ENCODE measurements at regions not wholly inside any gene's neighbourhood (a gene's known extent, or its start where the extent isn't known, plus 50 kb on each side); places are given as distances from the start of the nearest gene placed in this dataset.

DNA sequence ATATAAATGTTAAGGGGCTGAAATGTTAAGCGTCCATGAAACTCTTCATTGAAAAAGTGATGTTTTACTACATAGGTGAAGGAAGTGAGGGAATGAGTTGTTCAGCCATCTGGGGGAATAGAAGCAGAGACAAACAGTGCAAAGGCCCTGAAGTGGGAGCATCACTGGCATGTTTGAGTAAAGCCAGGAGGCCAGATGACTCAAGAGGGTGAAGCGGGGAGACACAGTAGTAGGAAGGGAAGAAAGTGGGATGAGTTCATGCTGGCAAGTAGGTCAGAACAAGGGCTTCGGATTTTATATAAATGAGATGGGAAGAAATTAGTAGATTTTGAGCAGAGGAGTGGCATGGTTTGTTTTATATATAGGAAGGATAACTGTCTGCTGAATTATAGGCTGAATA, 112.5 kb upstream of the MAP9 start:
- Mint-ChIP-seq H3K4me3 (no peak overlapping the region), H3K4me1 (peaks cover 10% of the 10 kb centered on the region), H3K27ac (no peak overlapping the region), H3K27me3 (ENCODE audit: insufficient read depth, low read depth) (no peaks in the 10 kb centered on the region), H3K36me3 (no peaks in the 10 kb centered on the region), H3K9me3 (no peaks in the 10 kb centered on the region)
- TF ChIP-seq EZH2phosphoT487 (IDR thresholded peaks at IDR 0.05) (no peak), EZH2 (IDR thresholded peaks at IDR 0.05) (no peak), CTCF (IDR thresholded peaks at IDR 0.05) (no peak)
- no peak overlapping the region for H2AFZ ChIP-seq (replicated peaks)
- H3K79me2 ChIP-seq (ENCODE audit: low read depth), result no peaks in the 10 kb centered on the region
- peaks cover 6% of the 10 kb centered on the region for H3K4me1 ChIP-seq
- H3K4me3 ChIP-seq, result no peak overlapping the region
- no peak for DNase-seq (ENCODE audit: low spot score)
- no peak overlapping the region for H3K9ac ChIP-seq
- H3K27ac ChIP-seq, result no peak overlapping the region
- H3K9me3 ChIP-seq (ENCODE audit: low read depth), result no peaks in the 10 kb centered on the region
- H3F3A ChIP-seq (ENCODE audit: low read depth), result no peaks in the 10 kb centered on the region
- H3K27me3 ChIP-seq, result no peaks in the 10 kb centered on the region
- no peaks in the 10 kb centered on the region for H3K36me3 ChIP-seq
- no peak overlapping the region for H3K4me2 ChIP-seq
- H4K20me1 ChIP-seq (ENCODE audit: low read depth), result no peaks in the 10 kb centered on the region

- no peaks in the 10 kb centered on the region for H3K36me3 Mint-ChIP-seq
- no peak overlapping the region for H3K4me3 Mint-ChIP-seq
- H4K20me1 ChIP-seq (ENCODE audit: low read depth), result no peaks in the 10 kb centered on the region
- H3K79me2 ChIP-seq (ENCODE audit: low read depth), result no peaks in the 10 kb centered on the region
- no peak overlapping the region for H3K9ac ChIP-seq
- no peaks in the 10 kb centered on the region for H3K27me3 Mint-ChIP-seq (ENCODE audit: insufficient read depth, low read depth)
- H3K27ac Mint-ChIP-seq, result no peak overlapping the region
- DNase-seq (ENCODE audit: low spot score), result no peak
- peaks cover 10% of the 10 kb centered on the region for H3K4me1 Mint-ChIP-seq
- H3K36me3 ChIP-seq, result no peaks in the 10 kb centered on the region
- peaks cover 6% of the 10 kb centered on the region for H3K4me1 ChIP-seq
- H3K9me3 Mint-ChIP-seq, result no peaks in the 10 kb centered on the region
- no peak overlapping the region for H3K27ac ChIP-seq
- no peak overlapping the region for H2AFZ ChIP-seq (replicated peaks)
- no peaks in the 10 kb centered on the region for H3K27me3 ChIP-seq
- no peaks in the 10 kb centered on the region for H3K9me3 ChIP-seq (ENCODE audit: low read depth)
- H3K4me3 ChIP-seq, result no peak overlapping the region
- H3F3A ChIP-seq (ENCODE audit: low read depth), result no peaks in the 10 kb centered on the region
- no peak overlapping the region for H3K4me2 ChIP-seq
- no peak for TF ChIP-seq CTCF (IDR thresholded peaks at IDR 0.05)
- no peak for TF ChIP-seq EZH2 (IDR thresholded peaks at IDR 0.05)
- TF ChIP-seq EZH2phosphoT487 (IDR thresholded peaks at IDR 0.05), result no peak
Measured at GRCh38 chr4:155488691-155489090, 111.9 kb upstream of the MAP9 start.

- no peaks in the 10 kb centered on the region for H4K20me1 ChIP-seq (ENCODE audit: low read depth)
- Mint-ChIP-seq H3K27me3 (ENCODE audit: insufficient read depth, low read depth) (no peaks in the 10 kb centered on the region), H3K4me1 (peaks cover 10% of the 10 kb centered on the region), H3K27ac (no peak overlapping the region), H3K9me3 (no peaks in the 10 kb centered on the region), H3K4me3 (no peak overlapping the region), H3K36me3 (no peaks in the 10 kb centered on the region)
- no peaks in the 10 kb centered on the region for H3K79me2 ChIP-seq (ENCODE audit: low read depth)
- no peaks in the 10 kb centered on the region for H3K9me3 ChIP-seq (ENCODE audit: low read depth)
- no peak for DNase-seq (ENCODE audit: low spot score)
- H3K27me3 ChIP-seq, result no peaks in the 10 kb centered on the region
- no peak overlapping the region for H3K4me2 ChIP-seq
- H2AFZ ChIP-seq (replicated peaks), result no peak overlapping the region
- H3F3A ChIP-seq (ENCODE audit: low read depth), result no peaks in the 10 kb centered on the region
- H3K36me3 ChIP-seq, result no peaks in the 10 kb centered on the region
- TF ChIP-seq CTCF (IDR thresholded peaks at IDR 0.05), result no peak
- no peak for TF ChIP-seq EZH2 (IDR thresholded peaks at IDR 0.05)
- TF ChIP-seq EZH2phosphoT487 (IDR thresholded peaks at IDR 0.05), result no peak
- no peak overlapping the region for H3K9ac ChIP-seq
- peaks cover 6% of the 10 kb centered on the region for H3K4me1 ChIP-seq
- H3K27ac ChIP-seq, result no peak overlapping the region
- H3K4me3 ChIP-seq, result no peak overlapping the region
Measured at GRCh38 chr4:155487210-155487609, 110.4 kb upstream of the MAP9 start.

DNA sequence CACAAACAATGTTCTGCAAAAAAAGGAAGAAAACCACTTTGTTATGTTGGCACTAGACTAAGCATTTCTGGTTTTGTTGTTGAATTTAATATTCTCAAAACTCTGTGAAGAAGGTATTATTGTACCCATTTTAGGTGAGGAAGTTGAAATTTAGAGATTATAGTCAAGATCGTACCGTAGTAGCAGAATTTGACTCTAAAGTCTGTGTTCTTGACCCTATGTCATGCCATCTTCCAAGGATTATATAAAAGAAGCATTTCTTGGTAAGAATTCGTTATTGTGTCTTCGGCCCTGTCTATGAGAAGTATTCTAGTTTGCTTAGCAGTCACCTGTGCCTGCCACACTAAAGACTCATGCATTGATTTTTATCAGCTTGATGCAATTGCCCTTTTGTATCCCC, 104.4 kb upstream of the MAP9 start:
- Histone ChIP-seq H3K79me2 (ENCODE audit: low read depth) (no peaks in the 10 kb centered on the region), H3K4me3 (no peak overlapping the region), H3K36me3 (no peaks in the 10 kb centered on the region), H3K9me3 (ENCODE audit: low read depth) (no peaks in the 10 kb centered on the region), H3K27ac (no peak overlapping the region), H3K27me3 (no peaks in the 10 kb centered on the region), H3K4me2 (no peak overlapping the region), H3F3A (ENCODE audit: low read depth) (no peaks in the 10 kb centered on the region), H3K4me1 (no peaks in the 10 kb centered on the region), H4K20me1 (ENCODE audit: low read depth) (no peaks in the 10 kb centered on the region), H2AFZ (replicated peaks) (no peak overlapping the region), H3K9ac (no peak overlapping the region)
- TF ChIP-seq EZH2 (IDR thresholded peaks at IDR 0.05), result no peak
- no peak for TF ChIP-seq CTCF (IDR thresholded peaks at IDR 0.05)
- TF ChIP-seq EZH2phosphoT487 (IDR thresholded peaks at IDR 0.05), result no peak
- Mint-ChIP-seq H3K27ac (no peak overlapping the region), H3K9me3 (no peaks in the 10 kb centered on the region), H3K27me3 (ENCODE audit: insufficient read depth, low read depth) (no peaks in the 10 kb centered on the region), H3K4me1 (no peaks in the 10 kb centered on the region), H3K36me3 (no peaks in the 10 kb centered on the region), H3K4me3 (no peak overlapping the region)
- no peak for DNase-seq (ENCODE audit: low spot score)

All from neural progenitor cell (in vitro differentiated cells).